Hindlimb muscle (tissue), 1 donor: ENCODE measurements at regions not wholly inside any gene's neighbourhood (a gene's known extent, or its start where the extent isn't known, plus 50 kb on each side); places are given as distances from the start of the nearest gene placed in this dataset.

Source experiments
- DNase-seq: peaks from one replicate; pipeline ENCODE4 v3.0.0-alpha.2; 2013

DNA sequence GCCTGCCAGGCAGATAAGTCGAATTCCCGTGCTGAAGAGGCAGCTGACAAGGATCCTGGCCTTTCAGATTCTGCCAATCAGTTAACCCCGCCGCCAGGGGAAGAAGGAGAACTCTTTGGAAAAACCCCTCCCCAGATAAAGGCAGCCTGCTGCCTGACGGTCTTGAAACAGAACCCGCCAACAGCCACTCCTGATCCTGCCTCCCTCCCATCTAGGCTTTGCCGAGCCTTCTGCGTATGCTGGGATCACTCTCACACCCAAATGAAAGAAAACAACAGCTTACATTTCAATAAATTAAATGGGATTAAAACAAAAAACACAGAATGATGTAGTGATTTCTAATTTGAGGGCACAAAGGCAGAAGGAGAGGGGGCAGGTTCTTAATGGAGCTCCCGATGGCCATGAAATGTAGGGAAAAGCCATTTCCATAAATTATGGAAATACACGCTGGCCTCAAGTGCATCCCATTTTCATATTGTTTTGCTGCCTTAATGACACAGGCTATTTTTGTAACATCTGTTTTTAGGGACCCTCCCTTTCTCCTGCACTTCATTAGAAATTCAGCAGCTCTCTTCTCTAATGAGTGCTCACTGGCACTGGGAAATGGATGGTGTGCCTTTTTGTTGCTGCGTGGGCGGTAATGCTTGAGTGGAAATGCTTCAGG, 319.1 kb downstream of the MED10 start:
- no peak for DNase-seq

DNA sequence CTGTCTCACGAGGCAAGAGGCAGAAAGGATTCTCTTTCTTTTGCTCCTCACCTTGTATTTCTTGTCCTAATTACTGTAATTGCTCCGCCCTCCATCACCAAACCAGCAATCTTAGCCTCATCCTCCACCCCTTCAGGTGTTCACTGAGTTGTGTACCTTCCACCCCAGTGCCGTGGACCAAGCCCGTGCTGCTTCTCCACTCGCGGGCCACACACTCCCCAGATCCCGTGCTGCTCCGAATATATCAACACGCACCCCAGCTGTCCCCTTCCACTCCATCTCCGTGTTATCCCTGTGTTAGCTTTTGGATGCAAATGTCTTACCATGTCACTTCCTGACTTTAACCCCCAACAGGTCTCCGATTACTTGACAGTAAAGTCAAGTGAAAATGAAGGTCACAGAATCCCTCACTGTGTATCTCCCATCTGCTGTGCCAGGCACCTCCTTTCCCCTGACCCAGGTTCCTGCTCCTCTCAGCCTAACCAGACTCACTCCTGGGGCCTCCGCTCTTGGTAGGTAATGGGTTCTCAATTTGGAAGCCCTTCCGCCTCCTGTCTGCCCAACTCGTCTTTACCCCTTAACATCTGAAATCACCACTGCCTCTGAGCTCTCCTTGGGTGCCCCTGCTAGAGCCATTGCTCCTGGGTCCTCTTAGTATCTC, 320.2 kb downstream of the MED10 start:
- DNase-seq = no peak

GRCh38 chr5:6056280-6056679, 322.1 kb downstream of the MED10 start:
- DNase-seq = no peak

GRCh38 chr5:6049662-6050061, 328.7 kb downstream of the MED10 start:
- DNase-seq = no peak

DNA sequence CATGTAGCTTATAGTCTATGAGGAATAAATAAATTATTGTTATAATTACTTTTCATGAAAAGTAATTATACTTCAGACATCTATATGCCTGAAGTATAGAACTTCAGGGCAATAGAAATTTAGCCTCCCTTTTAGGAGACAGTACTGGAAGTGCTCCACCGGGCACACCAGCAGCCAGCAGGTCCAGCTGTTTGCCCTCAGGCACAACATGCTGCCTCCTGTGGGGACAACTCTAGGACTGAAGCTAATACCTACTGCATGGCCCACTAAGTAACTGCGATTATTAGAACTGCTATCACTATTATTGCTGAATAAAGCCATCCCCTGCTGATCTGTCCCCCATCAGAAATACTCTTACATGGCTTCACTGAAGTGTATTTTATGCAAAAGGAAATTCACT, 329.6 kb downstream of the MED10 start:
- DNase-seq = no peak

GRCh38 chr5:6046296-6046967, 331.9 kb downstream of the MED10 start:
- no peak for DNase-seq

DNA sequence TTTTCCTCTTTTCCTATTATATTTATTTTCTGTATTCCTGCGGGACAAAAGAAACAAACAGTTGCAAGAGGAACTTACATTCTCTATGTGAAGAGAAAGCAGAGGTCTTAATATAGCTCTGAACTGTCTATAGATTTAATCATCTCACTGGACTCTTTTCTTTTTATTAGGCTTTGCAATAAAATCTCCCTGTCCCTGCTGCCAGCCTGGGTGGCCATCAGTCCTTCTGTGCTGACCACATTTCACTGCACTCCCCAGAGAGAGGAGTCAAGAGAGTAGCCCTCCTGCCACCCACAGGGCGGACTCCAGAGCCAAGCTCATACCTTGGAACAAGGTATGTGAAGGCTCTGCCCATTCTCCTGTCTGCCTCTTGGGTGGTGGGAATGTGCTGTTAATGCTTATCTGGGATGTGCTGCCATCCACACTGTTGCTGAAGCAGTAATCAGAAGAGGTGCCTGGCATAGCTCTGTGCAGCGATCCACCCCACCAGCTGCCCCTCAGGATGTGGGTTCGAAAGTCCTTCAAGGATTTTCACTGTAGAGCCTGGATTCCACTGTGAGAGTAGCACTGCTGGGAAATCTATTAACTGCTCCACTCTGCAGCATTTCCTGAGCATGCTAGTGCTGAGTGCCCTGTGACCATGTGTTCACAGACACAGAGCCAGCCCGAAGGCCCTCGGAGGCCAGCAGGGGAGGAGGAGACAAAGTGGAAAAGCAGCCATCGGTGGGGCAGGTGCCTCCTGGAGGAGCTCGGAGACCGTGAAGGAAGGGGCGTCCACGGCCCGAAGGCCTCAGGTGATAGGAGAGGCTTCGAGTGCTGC, 334.6 kb downstream of the MED10 start:
- no peak for DNase-seq

- no peak for DNase-seq
Observed at GRCh38 chr5:6041977-6042550, 336.3 kb downstream of the MED10 start.

- DNase-seq = no peak
Observed at GRCh38 chr5:6039111-6039510, 339.2 kb downstream of the MED10 start.

DNA sequence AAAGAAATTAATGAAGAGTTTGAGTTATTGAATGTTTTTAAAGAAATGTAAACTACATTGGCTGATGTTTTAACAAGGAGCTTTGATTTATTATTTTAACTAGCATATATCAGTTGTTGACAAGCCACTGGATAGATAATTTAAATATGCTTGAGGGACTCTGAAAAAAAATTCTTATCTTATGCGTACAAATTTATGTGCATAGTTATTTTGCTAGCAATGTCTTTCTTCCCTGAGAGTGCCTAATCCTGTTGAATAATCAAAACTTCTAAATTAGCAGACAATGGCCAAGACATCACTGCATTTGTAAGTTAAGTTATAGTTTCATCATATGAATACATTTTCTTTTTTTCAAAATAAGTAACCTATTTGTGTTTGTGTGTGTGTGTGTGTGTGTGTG, 342.3 kb downstream of the MED10 start:
- no peak for DNase-seq

GRCh38 chr5:6029811-6030271, 348.5 kb downstream of the MED10 start:
- DNase-seq = no peak

- no peak for DNase-seq
Observed at GRCh38 chr5:6026766-6027406, 351.5 kb downstream of the MED10 start.

- no peak for DNase-seq
Observed at GRCh38 chr5:6019612-6020011, 358.7 kb downstream of the MED10 start.

- DNase-seq = no peak
Observed at GRCh38 chr5:6013506-6013905, 364.8 kb downstream of the MED10 start.

- DNase-seq = no peak
Observed at GRCh38 chr5:6011199-6011598, 367.1 kb downstream of the MED10 start.

DNA sequence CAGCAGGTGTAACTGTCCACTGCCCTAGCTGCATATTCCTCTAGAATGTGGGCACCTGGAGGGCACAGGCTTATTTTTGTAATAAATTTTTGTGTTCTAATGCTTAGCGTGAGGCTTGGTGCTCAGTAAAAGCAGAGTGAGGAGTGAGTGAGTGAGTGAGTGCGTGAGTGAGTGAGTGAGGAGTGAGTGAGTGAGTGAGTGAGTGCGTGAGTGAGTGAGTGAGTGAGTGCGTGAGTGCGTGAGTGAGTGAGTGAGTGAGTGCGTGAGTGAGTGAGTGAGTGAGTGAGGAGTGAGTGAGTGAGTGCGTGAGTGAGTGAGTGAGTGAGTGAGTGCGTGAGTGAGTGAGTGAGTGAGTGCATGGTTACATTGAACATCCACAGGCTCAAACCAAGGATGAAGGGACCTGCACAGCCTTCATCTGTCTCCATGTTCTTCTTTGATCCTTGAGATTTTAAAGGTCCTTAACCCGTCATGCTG, 371.5 kb downstream of the MED10 start:
- DNase-seq = no peak

GRCh38 chr5:6003040-6003825, 375.1 kb downstream of the MED10 start:
- DNase-seq = no peak

GRCh38 chr5:6000867-6001266, 377.5 kb downstream of the MED10 start:
- DNase-seq = no peak

DNA sequence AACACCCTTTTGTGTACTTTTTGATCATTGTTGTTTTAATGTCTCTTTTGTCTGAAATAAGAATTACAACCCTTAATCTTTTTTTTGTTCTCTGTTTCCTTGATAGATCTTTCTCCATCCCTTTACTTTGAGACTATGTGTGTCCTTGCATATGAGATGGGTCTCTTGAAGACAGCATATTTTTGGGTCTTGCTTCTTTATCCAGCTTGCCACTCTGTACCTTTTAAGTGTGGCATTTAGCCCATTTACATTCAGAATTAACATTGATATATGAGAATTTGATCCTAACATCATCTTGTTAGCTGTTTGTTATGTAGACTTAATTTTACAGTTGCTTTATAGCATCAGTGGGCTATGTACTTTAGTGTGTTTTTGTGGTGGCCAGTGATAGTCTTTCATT, 382.5 kb downstream of the MED10 start:
- no peak for DNase-seq

GRCh38 chr5:5986492-5987178, 391.7 kb downstream of the MED10 start:
- no peak for DNase-seq

DNA sequence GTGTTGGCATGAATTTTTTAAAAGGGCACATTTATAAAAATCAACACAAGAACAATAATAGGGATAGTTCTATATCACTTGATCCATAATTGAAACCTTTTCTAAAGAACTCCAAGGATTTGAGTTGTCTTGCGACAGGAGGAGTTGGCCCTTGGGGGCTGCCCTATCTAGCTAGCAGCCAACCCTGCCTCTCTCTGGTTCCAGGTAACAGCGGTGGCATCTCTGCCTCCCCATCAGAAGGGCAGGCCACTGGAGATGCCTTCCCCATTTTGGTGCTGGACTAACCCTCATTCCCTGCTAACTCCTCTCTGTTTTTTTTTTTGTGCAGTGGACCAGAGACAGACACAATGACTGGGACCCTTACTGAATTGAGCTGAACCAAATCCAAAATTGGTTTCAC, 393.0 kb downstream of the MED10 start:
- no peak for DNase-seq
